ENCODE measurements at regions not wholly inside any gene's neighbourhood (a gene's known extent, or its start where the extent isn't known, plus 50 kb on each side); places are given as distances from the start of the nearest gene placed in this dataset.

DNA sequence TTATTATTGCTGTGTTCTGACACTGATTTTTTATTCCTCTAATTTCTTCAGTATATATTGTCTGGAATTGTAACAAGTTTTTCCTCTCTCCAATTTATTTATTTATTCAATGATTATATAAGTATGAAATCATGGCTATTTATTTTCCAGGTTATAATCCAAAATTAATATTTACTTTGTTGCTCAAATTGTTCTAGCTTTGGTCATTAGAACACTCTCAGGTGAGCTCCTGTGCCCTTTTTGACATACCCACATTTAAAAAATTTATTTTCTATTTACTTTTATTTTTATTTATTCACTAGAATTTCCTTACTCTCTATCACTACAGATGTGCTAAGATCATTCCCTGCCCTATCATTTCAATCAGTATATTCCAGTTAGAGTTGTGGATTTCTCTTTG lies 70.2 kb downstream of the PPP1R2C start:
- TF ChIP-seq, protein P1, sequence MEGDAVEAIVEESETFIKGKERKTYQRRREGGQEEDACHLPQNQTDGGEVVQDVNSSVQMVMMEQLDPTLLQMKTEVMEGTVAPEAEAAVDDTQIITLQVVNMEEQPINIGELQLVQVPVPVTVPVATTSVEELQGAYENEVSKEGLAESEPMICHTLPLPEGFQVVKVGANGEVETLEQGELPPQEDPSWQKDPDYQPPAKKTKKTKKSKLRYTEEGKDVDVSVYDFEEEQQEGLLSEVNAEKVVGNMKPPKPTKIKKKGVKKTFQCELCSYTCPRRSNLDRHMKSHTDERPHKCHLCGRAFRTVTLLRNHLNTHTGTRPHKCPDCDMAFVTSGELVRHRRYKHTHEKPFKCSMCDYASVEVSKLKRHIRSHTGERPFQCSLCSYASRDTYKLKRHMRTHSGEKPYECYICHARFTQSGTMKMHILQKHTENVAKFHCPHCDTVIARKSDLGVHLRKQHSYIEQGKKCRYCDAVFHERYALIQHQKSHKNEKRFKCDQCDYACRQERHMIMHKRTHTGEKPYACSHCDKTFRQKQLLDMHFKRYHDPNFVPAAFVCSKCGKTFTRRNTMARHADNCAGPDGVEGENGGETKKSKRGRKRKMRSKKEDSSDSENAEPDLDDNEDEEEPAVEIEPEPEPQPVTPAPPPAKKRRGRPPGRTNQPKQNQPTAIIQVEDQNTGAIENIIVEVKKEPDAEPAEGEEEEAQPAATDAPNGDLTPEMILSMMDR (IDR thresholded peaks at IDR 0.05), result no peak
- TF ChIP-seq POLR2A (IDR thresholded peaks at IDR 0.05), result no peak

Data from heart left ventricle (tissue), 13 donors.